ENCODE measurements at regions not wholly inside any gene's neighbourhood (a gene's known extent, or its start where the extent isn't known, plus 50 kb on each side); places are given as distances from the start of the nearest gene placed in this dataset.

GRCh38 chr2:6776125-6776524, 89.6 kb downstream of the CMPK2 start:
- TF ChIP-seq SIN3A (IDR thresholded peaks at IDR 0.05; ENCODE audit: borderline replicate concordance, insufficient read depth, low read depth, low read length) (no peak), POLR2AphosphoS5 (IDR thresholded peaks at IDR 0.05; ENCODE audit: low read depth, low read length) (no peak)
- TF ChIP-seq, protein P1, sequence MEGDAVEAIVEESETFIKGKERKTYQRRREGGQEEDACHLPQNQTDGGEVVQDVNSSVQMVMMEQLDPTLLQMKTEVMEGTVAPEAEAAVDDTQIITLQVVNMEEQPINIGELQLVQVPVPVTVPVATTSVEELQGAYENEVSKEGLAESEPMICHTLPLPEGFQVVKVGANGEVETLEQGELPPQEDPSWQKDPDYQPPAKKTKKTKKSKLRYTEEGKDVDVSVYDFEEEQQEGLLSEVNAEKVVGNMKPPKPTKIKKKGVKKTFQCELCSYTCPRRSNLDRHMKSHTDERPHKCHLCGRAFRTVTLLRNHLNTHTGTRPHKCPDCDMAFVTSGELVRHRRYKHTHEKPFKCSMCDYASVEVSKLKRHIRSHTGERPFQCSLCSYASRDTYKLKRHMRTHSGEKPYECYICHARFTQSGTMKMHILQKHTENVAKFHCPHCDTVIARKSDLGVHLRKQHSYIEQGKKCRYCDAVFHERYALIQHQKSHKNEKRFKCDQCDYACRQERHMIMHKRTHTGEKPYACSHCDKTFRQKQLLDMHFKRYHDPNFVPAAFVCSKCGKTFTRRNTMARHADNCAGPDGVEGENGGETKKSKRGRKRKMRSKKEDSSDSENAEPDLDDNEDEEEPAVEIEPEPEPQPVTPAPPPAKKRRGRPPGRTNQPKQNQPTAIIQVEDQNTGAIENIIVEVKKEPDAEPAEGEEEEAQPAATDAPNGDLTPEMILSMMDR (IDR thresholded peaks at IDR 0.05): no peak
